HEK293 (cell line): ENCODE measurements at regions not wholly inside any gene's neighbourhood (a gene's known extent, or its start where the extent isn't known, plus 50 kb on each side); places are given as distances from the start of the nearest gene placed in this dataset.

Experiments
- CTCF ChIA-PET: fragments of 350-600 bp; formaldehyde crosslinking; extraction: SDS; loops from one replicate; lab custom pipeline; 2021; ENCODE audit warnings: antibody characterized with exemption; lab: Yijun Ruan, JAX
- POLR2A ChIA-PET: fragments of 300-600 bp; formaldehyde crosslinking; extraction: SDS; loops from one replicate; lab custom pipeline; 2020; ENCODE audit warnings: antibody characterized with exemption, inconsistent platforms; lab: Yijun Ruan, JAX
- H3K27ac ChIP-seq: fragments of 200-500 bp; sonication (Bioruptor generic); 2 replicates; pipeline ENCODE4 v1.5.1; 2014; ENCODE audit warnings: low read depth, low read length, control low read depth, inconsistent platforms; ENCODE audit errors: extremely low read depth
- H3K36me3 ChIP-seq, 2 experiments: fragments of 200-500 bp in 1 of 2; sonication (Bioruptor generic) in 1 of 2; 1 replicate in 1 of 2; 2 replicates in 1 of 2; pipeline ENCODE4 v1.5.1; 2014 to 2017; ENCODE audit warnings: inconsistent platforms in 2 of 2, low read length in 2 of 2; ENCODE audit not compliant: control insufficient read depth in 2 of 2, insufficient read depth in 1 of 2
- H3K4me1 ChIP-seq: fragments of 200-500 bp; sonication (Bioruptor generic); 2 replicates; pipeline ENCODE4 v1.5.1; 2014; ENCODE audit warnings: mild to moderate bottlenecking, low read length, inconsistent platforms; ENCODE audit not compliant: control insufficient read depth, insufficient read depth
- H3K4me3 ChIP-seq: 2 replicates; pipeline ENCODE4 v1.5.1; 2011; ENCODE audit warnings: low read depth, mild to moderate bottlenecking, control low read depth, low read length, moderate library complexity
- H3K9me3 ChIP-seq: fragments of 200-500 bp; sonication (Bioruptor generic); 2 replicates; pipeline ENCODE4 v1.5.1; 2014; ENCODE audit warnings: low read depth, low read length, inconsistent platforms; ENCODE audit not compliant: control insufficient read depth, insufficient read depth
- GLIS2 ChIP-seq: fragments of 450-650 bp; formaldehyde crosslinking; IDR thresholded peaks from 2 replicates; pipeline ENCODE4 v1.5.1; 2016; ENCODE audit warnings: missing biosample characterization, missing genetic modification characterization
- PRDM6 ChIP-seq: fragments of 450-650 bp; formaldehyde crosslinking; IDR thresholded peaks from 2 replicates; pipeline ENCODE4 v1.5.1; 2017; ENCODE audit warnings: missing biosample characterization, missing genetic modification characterization
- SALL2 ChIP-seq: fragments of 450-650 bp; formaldehyde crosslinking; IDR thresholded peaks from 2 replicates; pipeline ENCODE4 v1.5.0; 2017; ENCODE audit warnings: missing biosample characterization, mild to moderate bottlenecking, missing genetic modification characterization, borderline replicate concordance
- SCRT1 ChIP-seq: fragments of 450-650 bp; formaldehyde crosslinking; IDR thresholded peaks from 2 replicates; pipeline ENCODE4 v1.5.1; 2016; ENCODE audit warnings: missing biosample characterization, missing genetic modification characterization, borderline replicate concordance
- ZNF114 ChIP-seq: fragments of 450-650 bp; formaldehyde crosslinking; IDR thresholded peaks from 2 replicates; pipeline ENCODE4 v1.5.0; 2017; ENCODE audit warnings: missing biosample characterization, missing genetic modification characterization
- ZNF19 ChIP-seq: fragments of 450-650 bp; formaldehyde crosslinking; IDR thresholded peaks from 2 replicates; pipeline ENCODE4; 2016; ENCODE audit warnings: missing biosample characterization, missing genetic modification characterization, low read depth
- ZNF239 ChIP-seq: fragments of 450-650 bp; formaldehyde crosslinking; IDR thresholded peaks from 2 replicates; pipeline ENCODE4 v1.5.1; 2016; ENCODE audit warnings: missing biosample characterization, missing genetic modification characterization
- ZNF449 ChIP-seq: fragments of 450-650 bp; formaldehyde crosslinking; IDR thresholded peaks from 2 replicates; pipeline ENCODE4 v1.5.1; 2017; ENCODE audit warnings: missing biosample characterization, mild to moderate bottlenecking, missing genetic modification characterization, moderate library complexity
- ZNF48 ChIP-seq: fragments of 450-650 bp; formaldehyde crosslinking; IDR thresholded peaks from 2 replicates; pipeline ENCODE4 v1.5.1; 2016; ENCODE audit warnings: missing biosample characterization, missing genetic modification characterization
- ZNF513 ChIP-seq: fragments of 450-650 bp; IDR thresholded peaks from 2 replicates; pipeline ENCODE4 v1.5.1; 2018; ENCODE audit warnings: missing biosample characterization, missing genetic modification characterization
- ZNF548 ChIP-seq: fragments of 450-650 bp; formaldehyde crosslinking; IDR thresholded peaks from 2 replicates; pipeline ENCODE4 v1.5.1; 2016; ENCODE audit warnings: missing biosample characterization, missing genetic modification characterization
- ZNF558 ChIP-seq: fragments of 450-650 bp; formaldehyde crosslinking; IDR thresholded peaks from 2 replicates; pipeline ENCODE4 v1.5.1; 2016; ENCODE audit warnings: missing biosample characterization, missing genetic modification characterization
- ZNF692 ChIP-seq: fragments of 450-650 bp; formaldehyde crosslinking; IDR thresholded peaks from 2 replicates; pipeline ENCODE4 v1.5.1; 2016; ENCODE audit warnings: missing biosample characterization, missing genetic modification characterization
- ZNF76 ChIP-seq: fragments of 450-650 bp; formaldehyde crosslinking; IDR thresholded peaks from 2 replicates; pipeline ENCODE4; 2016; ENCODE audit warnings: low read depth, missing biosample characterization, missing genetic modification characterization, borderline replicate concordance

DNA sequence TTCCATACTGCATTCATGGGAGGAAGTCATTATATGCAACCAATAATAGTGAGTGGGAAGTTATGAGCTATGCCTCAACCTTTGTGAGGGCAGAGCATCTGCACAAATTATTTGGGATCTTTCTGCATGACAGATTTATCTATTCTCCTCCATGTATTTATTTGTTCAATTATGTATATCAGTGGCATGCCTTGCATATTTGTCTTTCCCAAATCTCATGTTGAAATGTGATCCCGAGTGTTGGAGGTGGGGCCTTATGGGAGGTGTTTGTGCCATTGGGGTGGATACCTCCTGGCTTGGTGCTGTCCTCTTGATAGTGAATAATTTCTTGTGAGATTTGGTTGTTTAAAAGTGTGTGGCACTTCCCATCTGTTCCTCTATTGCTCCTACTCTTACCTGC is 1246.0 kb upstream of the CITED2 start:
- Histone ChIP-seq H3K27ac (no peak overlapping the region), H3K9me3 (no peaks in the 10 kb centered on the region)

DNA sequence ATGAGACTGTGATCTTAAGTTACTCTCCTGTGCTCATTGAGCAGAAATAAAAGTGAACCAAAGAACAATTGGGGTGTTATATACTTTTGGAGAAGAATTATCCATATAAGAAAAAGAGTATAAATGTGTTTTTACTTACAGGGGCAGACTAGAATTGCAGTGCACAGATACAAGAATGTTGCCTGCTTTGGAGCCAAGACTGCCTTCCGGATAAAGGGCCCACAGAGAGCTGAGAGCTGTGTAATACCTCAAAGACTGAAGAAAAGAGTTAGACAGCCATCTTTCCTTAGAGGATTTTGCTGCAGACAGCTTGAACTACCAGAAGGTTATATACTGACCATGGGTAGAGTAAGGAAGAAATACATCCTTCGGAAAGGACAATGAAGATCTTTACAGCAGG is 1235.5 kb upstream of the CITED2 start:
- Histone ChIP-seq H3K27ac (no peak overlapping the region), H3K4me1 (no peaks in the 10 kb centered on the region), H3K4me3 (no peak overlapping the region), H3K36me3 (no peaks in the 10 kb centered on the region), H3K9me3 (no peaks in the 10 kb centered on the region)
- ChIA-PET CTCF (interaction anchor here (0.7 kb wide), 1 partner anchor 784 kb away, joined by 3 read pairs; no protein-coding TSS in a partner anchor), POLR2A (no interaction called here)
- TF ChIP-seq ZNF48 (tag by site-specific recombination) (no peak), ZNF19 (tag by site-specific recombination) (no peak), SALL2 (tag by site-specific recombination) (no peak), ZNF513 (tag by site-specific recombination) (no peak)

More for the DNA sequence above, 1246.0 kb upstream of the CITED2 start:
- ChIA-PET CTCF (no interaction called here), POLR2A (no interaction called here)
- Histone ChIP-seq H3K4me1 (no peaks in the 10 kb centered on the region), H3K4me3 (no peak overlapping the region), H3K36me3 (no peaks in the 10 kb centered on the region)
- TF ChIP-seq ZNF548 (tag by site-specific recombination) (no peak), ZNF76 (tag by site-specific recombination) (no peak), ZNF692 (no peak), PRDM6 (tag by site-specific recombination) (no peak), ZNF449 (tag by site-specific recombination) (no peak), SCRT1 (tag by site-specific recombination) (no peak), ZNF114 (no peak), ZNF239 (tag by site-specific recombination) (no peak)

- Histone ChIP-seq H3K36me3 (no peaks in the 10 kb centered on the region), H3K9me3 (no peaks in the 10 kb centered on the region), H3K4me3 (no peak overlapping the region), H3K27ac (no peak overlapping the region), H3K4me1 (no peaks in the 10 kb centered on the region)
- ChIA-PET POLR2A (no interaction called here), CTCF (no interaction called here)
- TF ChIP-seq GLIS2 (no peak), ZNF558 (no peak)
Observed at GRCh38 chr6:140609321-140609720, 1234.9 kb upstream of the CITED2 start.
